Fibroblast of skin of abdomen (primary cell): ENCODE measurements at regions not wholly inside any gene's neighbourhood (a gene's known extent, or its start where the extent isn't known, plus 50 kb on each side); places are given as distances from the start of the nearest gene placed in this dataset.

ENCODE experiments used
- DNase-seq: peaks from one replicate; pipeline ENCODE4 v3.0.0-alpha.2; 2013

DNA sequence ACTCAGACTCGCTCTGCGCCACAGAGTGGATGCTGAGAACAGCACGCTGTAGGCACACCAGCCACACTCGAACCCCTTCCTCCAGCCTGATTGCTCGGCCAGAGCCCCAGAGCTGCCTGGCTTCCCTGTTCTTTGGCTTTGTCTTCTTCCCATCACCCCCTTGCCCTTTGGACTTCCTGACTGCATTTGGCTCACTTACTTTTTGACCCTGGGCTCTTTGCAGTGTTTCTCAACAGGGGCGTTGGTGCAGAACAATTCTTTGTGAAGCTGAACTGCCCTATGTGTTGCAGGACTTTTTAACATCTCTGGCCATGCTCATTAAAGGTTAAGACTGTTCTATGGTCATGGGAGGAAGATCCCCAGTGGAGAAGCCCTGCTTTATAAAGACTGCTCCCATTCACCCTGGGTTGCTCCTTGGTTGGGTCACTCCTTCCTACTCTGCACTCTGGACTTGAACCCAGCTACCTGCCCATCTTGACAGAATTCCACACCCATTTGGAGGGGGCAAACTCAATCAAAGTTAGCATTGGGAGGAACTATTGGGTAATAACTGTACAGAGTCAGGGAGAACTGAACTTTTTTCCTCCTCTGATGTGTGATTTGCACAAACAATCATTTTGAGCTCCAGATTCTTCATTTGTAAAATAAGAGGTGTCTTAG is 127.7 kb upstream of the PLEKHG7 start:
- no peak for DNase-seq

DNA sequence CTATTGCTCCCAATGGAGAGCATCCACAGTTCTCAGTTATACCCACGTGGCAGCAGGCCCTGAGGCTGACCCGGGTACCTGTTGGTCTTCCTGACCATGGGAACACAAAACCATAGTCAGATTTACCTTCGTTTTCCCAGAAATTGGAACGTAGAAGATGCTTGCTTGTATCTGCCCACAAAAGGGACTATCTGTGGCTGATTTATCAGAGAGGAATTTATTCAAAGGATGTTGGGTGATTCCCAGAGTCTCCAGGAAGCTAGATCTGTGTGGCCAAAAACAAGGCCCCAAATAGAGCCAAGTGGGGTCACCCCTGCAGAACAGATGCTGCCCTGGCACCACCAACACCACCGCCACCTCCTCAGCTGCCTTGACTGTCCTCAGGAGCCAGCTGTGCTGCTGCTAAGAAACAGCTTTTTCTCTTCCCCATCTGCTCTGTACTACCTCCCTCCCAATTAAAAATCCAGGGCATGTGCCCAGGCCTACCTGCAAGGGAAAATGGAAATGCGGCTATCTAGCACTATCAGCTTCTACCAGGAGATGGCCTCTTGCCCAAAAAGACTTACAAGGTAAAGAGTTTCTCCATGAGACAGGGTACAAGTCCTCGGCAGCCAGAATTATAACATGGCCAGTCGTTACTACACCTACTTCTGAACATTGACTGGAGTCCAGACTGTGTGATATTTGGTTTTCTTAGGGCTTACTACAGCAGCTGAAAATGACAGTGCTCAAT is 128.6 kb upstream of the PLEKHG7 start:
- DNase-seq = no peak

DNA sequence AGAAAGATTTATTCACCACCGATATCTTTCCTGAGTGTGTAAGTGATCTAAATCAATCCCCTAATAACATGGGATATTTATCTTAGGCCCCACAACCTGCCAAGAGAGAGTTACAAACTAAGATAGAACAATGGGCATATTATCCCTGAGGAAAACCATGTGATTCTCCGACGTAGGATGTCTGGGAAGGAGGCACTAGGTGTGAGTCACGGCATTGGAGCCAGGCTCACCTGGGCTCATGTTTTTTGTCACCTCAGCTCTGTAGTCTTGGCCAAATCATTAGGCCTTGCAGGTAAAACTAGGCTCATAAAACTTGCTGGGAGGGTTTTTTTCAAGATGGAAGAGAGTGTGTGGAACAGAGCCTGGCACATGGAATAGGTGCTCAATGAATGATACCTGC is 129.7 kb upstream of the PLEKHG7 start:
- DNase-seq = no peak

DNA sequence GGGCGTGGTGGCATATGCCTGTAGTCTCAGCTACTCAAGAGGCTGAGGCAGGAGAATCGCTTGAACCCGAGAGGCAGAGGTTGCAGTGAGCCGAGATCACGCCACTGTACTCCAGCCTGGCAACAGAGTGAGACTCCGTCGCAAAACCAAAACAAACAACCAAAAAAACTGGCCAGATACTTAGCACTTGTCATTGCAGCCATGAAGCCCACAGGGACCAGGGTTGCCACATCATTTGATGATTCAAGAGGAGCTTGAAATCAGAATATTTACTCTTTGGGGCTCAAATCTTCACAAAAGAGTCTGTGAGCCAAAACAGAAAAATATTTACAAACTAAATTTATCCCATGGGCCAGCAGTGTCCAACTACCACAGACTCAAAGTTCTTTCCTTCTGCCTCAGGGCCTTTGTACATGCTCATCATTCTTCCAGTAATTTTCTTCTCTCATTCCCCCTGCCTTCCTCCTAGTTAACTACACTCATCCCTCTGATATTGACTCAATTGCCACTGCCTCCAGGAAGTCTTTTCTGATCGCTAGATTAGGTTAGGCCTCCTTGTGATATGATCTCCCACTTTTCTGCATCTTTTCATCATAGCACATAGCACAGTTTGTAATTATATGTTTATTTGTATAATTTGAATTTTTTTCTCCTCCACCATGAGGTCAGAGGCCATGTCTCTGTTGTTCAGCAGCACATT is 130.8 kb upstream of the PLEKHG7 start:
- DNase-seq = no peak

DNA sequence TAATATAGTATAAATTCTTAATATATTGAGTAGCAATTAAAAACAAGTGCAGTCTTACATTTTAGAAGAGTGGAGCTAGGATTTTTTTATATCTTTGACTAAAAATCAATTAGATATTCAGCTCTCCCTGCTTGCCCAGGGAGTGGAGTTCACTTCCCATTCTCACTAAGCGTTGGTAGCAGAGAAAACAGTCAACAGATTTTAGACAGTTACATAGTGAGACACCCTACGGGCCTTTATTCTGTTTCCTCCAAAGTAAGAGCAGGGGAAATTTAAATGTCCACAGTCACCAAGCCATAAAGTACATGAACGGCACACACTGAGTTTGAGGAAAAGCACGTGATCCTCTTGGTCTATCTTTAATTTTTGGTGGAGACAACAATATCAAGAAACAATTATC is 131.6 kb upstream of the PLEKHG7 start:
- DNase-seq = no peak

DNA sequence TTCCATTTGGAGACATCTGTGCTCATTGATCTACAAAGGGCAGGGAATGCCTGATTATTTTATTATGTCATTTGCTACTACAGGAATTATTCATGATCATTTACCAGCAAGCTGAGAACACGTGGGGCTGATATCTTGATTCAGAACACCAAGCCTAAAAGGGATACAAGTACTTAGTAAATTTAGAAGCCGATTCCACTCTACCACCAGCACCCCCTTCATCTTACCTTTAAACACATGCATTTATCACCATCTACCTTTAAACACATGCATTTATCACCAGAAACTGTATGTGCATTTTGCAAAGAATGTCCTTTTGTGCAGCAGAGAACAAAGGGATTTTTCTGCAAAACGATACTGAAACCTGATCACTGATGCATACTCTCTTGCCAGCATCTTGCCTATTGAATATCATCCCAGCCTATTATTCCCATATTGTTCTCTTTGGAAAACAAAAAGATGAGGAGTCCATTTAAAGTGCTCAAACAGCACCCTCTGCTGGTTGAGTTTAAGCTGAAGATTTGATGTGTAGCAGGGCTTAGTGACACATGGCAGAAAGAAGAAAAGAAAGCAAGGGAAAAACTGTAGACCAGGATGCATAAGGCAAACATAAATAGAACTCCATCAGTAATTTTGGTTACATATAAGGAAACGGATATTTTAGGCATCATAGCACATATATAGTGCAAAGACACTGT is 132.6 kb upstream of the PLEKHG7 start:
- DNase-seq = peak; percentile 84

DNA sequence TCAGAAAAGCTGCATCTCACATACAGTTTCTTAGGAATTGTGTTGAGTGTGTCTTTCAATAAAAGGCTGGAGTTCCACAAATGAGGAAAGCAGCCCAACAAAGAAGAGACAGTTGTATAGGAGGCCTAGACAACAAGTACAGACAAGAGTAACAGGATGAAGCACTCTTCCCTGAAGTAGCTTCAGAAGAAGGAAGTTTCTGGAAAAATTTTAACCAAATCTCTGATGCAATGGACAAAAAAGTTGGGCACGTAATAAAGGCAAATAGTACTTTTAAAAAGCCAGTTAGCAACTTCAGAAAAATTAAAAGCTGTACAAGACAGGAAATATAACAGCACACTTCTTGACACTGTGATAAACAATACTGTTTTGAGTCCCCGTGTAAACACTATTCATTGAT is 134.1 kb upstream of the PLEKHG7 start:
- no peak for DNase-seq

DNA sequence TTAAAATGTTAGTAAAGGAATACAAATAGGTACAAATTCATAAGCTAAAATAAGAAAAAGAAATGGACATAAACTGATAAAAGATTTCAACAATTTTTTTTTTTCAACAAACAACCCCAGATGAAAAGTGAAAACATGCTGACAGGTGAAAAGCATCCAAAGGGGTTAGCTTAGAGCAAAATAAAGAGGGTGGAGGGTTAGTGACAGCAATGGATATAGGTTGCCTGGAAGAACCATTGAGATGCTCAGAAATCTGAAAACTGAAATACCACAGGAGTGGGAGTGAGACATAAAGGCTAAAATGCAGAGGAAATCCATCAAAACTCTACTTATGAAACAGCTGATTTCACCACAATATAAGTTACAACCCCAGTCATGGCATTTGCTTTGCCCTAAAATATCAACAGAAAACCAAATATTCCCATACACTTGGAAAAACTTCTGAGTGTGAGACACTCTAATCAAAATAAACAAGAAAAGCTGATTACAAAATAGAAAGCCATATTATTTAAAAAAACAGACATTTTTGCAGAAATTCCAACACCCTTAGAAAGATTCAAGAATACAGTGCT is 136.3 kb upstream of the PLEKHG7 start:
- DNase-seq = no peak

DNA sequence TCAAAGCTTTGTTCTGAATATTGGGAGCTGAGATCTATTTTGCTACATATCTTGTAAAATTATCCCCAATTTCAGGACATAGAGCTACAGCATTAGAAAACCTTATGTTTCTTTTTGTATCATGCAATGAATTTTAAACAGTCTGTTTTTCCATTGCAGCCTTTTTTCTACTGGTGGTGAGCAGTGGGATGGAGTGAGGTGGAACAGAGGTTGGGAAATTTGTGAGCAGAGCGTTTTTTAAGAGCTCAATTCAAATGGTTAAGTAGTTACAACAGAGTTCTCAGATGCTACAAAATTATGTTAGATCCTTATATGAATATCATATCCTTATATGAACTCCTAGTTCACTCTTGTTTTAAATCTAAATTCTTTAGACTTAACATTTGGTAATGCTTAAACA is 139.0 kb upstream of the PLEKHG7 start:
- no peak for DNase-seq

DNA sequence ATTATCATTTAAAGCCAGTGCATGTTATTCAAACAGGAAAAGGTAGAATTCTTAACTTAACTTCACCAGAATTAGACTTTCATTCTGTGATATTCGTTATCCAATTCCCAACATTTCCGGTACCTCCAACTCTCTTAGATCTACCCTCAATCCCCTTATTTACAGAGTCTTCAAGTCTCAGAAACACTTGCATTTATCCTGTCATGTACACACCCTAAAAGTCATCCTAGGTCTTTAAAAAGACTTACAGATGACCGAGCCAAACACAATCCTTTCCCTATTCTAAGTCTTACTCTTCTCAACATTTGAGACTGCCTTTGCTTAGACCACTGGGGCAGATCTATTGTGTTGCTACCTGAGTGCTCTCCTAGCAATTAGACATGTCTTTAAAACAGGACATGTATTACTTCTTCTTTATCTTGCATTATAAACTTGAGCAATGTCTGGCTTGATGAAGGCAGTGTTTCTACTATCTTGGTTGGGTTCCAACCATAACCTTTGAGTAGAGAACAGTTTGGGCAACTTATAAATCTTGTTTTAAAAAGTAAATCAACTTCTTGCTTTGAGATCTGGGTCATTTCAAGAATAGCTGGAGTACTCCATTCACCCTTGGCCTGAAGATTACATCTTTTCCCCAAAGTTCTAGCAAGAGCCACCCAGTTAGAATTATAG is 140.6 kb upstream of the PLEKHG7 start:
- no peak for DNase-seq

DNA sequence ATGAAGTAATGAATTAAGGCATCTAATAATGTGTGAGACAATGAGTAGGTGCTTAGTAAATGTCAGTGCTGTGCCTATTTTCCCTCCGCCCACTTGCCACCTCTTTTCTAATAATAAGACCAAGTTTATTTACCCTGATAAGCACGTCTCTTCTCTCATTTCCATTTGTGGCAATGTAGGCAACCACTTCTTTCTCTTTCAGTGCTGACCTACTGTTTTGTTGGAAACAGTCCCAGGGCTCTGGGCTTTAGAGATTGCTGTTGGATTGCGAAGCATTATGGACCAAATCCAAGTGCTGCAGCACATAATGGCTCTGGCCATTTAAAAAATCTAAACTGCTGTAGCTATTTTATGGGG is 141.3 kb upstream of the PLEKHG7 start:
- DNase-seq = peak; percentile 87

DNA sequence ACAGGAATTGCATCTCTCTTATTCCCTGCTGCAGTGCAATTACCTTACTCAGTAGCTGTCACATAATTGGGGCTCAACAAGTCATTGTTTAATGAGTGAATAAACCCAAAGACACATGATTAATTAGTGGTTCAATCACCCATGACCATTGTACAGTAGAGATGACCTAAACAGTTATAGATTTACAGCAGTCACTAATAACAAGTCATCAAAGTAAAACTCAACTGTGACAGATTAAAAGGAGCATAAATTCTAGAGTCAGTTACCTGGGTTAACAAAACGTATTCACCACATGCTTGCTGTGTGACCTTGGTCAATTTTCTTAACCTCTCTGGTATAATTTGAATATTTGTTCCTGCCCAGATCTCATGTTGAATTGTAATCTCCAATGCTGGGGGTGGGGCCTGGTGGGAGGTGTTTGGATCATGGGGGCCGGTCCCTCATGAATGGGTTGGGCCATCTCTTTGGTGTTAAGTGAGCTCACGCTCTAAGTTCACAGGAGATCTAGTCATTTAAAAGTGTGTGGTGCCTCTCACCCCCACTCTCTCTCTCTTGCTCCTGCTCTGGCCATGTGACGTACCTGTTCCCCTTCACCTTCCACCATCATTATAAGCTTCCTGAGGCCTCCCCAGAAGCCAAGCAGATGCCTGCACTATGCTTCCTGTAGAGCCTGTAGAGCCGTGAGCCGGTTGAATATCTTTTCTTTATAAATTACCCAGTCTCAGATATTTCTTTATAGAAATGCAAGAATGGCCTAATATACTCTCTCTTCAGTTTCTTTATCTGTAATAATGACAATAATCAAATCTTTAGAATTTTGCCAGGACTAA is 141.9 kb upstream of the PLEKHG7 start:
- DNase-seq = no peak

DNA sequence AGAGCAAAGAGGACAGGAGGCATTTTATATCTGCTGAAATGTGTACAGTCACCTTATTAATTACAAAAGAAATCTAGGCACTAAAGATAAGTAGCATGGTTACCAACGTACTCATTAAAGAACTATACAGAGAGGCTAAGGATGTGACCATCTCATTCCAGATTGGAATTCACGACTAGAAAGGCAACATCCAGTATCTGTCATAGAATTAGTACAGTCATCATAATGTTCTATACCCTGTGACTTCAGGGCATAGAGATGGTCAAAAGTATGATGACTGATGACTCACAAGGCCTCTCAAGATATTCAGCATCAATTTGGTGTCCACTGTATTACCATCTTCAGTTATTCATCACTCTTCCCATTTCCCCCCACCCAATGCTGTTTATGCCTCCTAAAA is 144.0 kb upstream of the PLEKHG7 start:
- no peak for DNase-seq

DNA sequence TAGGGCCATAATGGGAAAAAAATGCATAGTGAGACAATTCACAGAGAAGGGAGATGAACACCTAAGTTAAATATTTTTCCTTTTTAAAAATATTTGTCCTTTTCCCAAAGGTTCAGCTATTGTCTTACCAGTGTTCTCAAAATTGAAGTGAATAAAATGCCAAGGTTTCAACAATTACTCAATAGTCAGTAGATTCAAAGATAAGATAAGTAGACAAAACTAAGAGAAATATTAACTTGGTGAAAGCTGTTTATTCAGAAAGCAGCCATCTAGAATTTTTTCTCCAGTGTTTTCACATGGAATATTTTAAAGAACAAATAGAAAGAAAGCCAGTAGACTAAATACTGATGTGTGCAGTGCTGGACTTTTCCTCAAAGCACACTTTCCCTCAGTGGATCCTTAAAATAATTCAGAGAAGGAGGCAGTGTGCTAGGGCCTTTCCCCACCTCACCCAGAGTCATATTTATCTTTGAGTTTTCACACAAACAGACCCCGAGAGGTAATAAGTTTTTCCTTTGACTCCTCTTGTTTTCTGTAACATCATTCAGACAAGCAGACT is 144.5 kb upstream of the PLEKHG7 start:
- no peak for DNase-seq

DNA sequence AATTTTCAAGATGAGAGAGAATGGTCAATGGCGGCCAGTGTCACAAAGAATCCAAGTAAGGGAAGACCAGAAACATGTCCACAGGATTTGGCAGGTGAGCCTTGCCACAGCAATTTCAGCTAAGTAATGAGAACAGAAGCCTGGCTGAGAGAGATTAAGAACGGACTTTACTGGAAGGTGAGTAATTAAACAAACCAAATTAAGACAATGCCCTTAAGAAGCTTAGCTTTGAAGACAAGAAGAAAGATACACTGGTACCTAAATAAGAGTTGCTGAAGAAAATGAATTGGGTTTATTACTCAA is 145.4 kb upstream of the PLEKHG7 start:
- DNase-seq = no peak

DNA sequence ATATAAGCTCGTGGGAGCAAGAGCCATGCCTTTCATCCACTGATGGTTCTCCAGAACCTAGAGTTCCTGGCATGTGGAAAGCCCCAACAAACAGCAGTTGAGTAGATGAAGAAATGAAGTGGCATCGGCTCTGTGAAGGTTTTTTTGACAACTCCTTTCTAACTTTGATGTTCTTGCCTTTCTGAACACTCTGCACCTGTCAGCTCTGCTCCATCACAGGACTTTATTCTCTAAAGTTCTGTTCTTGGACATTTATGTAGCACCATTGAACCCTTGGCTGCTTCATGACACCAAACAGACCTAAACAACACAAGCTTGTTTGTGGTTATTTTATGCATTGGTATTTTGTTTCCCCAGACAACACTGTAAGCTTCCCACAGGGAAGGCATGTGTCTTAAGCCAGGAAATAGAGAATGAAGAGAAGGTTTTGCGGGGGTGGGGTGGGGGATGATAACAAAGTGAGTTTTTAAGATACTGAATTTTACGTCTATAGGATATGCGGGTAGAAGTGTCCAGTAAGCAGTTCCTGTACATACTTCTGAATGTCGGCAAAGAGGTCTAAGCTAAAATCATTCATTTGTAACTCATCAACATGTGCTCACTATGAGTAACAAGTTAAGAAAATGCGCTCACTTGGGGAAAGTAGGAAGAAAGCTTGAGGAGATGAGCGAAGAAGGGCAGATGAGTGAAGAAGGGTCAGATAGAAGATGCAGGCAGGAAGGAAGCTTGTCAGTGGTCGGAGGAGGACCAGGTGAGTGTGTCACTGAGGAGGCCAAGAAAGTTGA is 146.0 kb upstream of the PLEKHG7 start:
- DNase-seq = no peak

DNA sequence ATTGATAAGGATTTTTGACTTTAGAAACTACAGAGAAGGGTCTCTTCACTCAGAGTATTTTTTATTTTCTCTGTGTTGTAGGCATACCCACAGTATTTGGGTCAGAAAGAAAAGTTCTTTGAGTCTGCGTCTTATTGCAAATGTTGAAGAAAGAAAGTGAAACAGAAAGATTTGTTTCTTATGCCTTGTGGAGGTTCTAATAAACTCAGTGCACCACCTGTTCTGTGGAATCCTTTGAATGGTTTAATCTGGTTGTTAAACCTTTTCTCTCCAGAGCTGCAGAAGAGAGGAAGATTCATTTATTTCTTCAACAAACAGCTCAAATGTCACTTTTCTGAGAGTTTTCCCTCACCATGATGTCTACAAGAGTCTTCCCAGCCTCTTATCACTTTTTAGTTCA is 146.6 kb upstream of the PLEKHG7 start:
- DNase-seq = no peak

DNA sequence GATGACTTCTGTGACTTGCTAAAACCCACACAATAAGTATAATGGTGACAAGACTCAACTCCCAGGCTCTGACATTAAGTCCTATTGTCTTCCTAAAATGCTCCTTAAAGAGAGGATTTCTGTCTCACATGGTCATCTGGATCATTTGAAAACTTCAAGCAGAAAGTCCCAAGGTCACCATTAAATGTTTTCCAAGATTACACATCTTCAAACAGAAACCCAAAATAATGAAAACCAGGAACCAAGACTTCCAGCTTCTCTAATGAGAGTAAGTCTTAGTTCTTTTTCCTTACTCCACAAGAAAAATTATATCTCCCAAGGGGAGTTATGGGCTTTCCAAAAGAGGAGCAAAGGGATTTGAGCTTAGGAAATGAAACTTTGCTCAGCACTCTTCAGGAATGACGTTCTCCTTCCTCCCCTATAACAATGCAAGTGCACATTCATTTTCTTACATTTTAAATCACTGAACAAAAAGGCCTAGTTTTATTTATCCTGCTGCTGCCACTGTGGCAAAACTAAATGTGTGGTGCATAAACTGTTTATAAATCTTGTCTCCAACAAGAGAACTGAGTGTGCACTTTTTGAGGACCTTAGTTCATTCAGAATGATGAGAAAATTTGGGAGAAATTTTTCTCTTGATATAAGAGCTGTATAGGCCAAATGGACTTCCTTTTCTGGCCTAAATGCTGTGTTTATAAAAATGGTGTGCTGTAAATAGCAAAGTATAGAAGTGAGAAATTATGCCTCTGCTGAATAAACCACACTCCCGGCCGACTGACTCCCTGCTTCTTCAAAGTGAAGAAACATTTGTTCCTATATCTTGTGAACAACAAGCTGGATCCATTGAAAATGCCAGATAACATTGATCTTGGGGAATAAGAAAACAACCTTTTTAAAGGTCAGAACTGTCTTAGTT is 148.4 kb upstream of the PLEKHG7 start:
- DNase-seq = no peak

DNA sequence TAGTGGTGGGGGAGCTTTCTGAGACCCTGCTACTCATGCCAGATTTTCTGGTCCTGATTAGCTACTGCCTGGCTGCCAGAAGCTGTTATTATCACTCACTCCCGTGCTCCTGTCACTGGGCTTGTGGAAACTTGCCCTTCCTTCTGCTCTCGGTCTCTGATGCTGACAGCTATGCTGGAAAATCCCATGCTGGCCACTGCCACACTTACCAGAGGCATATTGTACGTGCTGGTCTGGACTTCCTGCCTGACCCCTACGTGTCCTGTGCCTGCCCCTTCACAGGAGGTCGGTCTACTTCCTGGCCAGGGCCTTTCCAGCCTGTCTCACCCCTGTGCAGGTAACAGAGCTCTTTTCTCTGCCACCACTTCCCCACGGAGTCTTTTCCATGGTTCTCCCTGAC is 149.4 kb upstream of the PLEKHG7 start:
- DNase-seq = no peak
